Thyroid gland (tissue), 4 donors: ENCODE measurements at regions not wholly inside any gene's neighbourhood (a gene's known extent, or its start where the extent isn't known, plus 50 kb on each side); places are given as distances from the start of the nearest gene placed in this dataset.

Experiments used
- CTCF ChIP-seq, 6 experiments: fragments of 200-600 bp in 3 of 6; fragments of 450-650 bp in 3 of 6; sonication (generic) in 3 of 6; IDR thresholded peaks; one replicate each; pipeline ENCODE4 v1.5.1; 2016 to 2019; ENCODE audit warnings: antibody characterized with exemption in 6 of 6, mild to moderate bottlenecking in 2 of 6, inconsistent platforms in 1 of 6, moderate library complexity in 1 of 6
- POLR2A ChIP-seq, 2 donors: fragments of 450-650 bp; IDR thresholded peaks; one replicate each; pipeline ENCODE4 v1.6.1; 2017; ENCODE audit warnings: antibody characterized with exemption in 2 of 2, mild to moderate bottlenecking in 2 of 2, moderate library complexity in 1 of 2

- TF ChIP-seq CTCF (IDR thresholded peaks at IDR 0.05) (no peak), POLR2A (IDR thresholded peaks at IDR 0.05) (no peak)
Measured at GRCh38 chr15:70248116-70249025, 150.7 kb upstream of the TLE3 start.
